RWPE2 (cell line): ENCODE measurements at regions not wholly inside any gene's neighbourhood (a gene's known extent, or its start where the extent isn't known, plus 50 kb on each side); places are given as distances from the start of the nearest gene placed in this dataset.

Experiments
- ATAC-seq: fragments of 200-7000 bp; cut with Tn5 transposase; 3 replicates; pipeline ENCODE4 v1.9.1; 2021; ENCODE audit warnings: low read depth
- DNase-seq: peaks from one replicate; pipeline ENCODE4 v3.0.0-alpha.2; 2020; ENCODE audit warnings: low spot score
- H3K27ac ChIP-seq: fragments of 450-650 bp; 2 replicates; pipeline ENCODE4 v1.5.1; 2017; ENCODE audit warnings: mild to moderate bottlenecking; ENCODE audit not compliant: poor library complexity, severe bottlenecking
- H3K27me3 ChIP-seq: fragments of 250-450 bp; sonication (Bioruptor Pico); 2 replicates; pipeline ENCODE4 v1.5.1; 2021; ENCODE audit warnings: mild to moderate bottlenecking, moderate library complexity; ENCODE audit not compliant: insufficient read depth, poor library complexity, severe bottlenecking
- H3K36me3 ChIP-seq: fragments of 250-450 bp; sonication (Bioruptor Pico); 2 replicates; pipeline ENCODE4 v1.5.1; 2020; ENCODE audit warnings: low read depth, mild to moderate bottlenecking, moderate library complexity
- H3K4me1 ChIP-seq: fragments of 250-450 bp; sonication (Bioruptor Pico); 2 replicates; pipeline ENCODE4 v1.5.1; 2021; ENCODE audit warnings: mild to moderate bottlenecking, moderate library complexity; ENCODE audit not compliant: insufficient read depth, poor library complexity, severe bottlenecking
- H3K4me3 ChIP-seq: fragments of 250-450 bp; sonication (Bioruptor Pico); 2 replicates; pipeline ENCODE4 v1.5.1; 2021; ENCODE audit warnings: mild to moderate bottlenecking, moderate library complexity; ENCODE audit not compliant: severe bottlenecking
- H3K9me3 ChIP-seq: fragments of 250-450 bp; sonication (Bioruptor Pico); 2 replicates; pipeline ENCODE4 v1.5.1; 2021; ENCODE audit warnings: mild to moderate bottlenecking, moderate library complexity; ENCODE audit not compliant: severe bottlenecking
- TF ChIP-seq, protein P1 (sequence below): fragments of 450-650 bp; IDR thresholded peaks from one replicate; pipeline ENCODE4 v1.5.1; 2017; ENCODE audit warnings: mild to moderate bottlenecking, moderate library complexity; ENCODE audit not compliant: poor library complexity, severe bottlenecking

DNA sequence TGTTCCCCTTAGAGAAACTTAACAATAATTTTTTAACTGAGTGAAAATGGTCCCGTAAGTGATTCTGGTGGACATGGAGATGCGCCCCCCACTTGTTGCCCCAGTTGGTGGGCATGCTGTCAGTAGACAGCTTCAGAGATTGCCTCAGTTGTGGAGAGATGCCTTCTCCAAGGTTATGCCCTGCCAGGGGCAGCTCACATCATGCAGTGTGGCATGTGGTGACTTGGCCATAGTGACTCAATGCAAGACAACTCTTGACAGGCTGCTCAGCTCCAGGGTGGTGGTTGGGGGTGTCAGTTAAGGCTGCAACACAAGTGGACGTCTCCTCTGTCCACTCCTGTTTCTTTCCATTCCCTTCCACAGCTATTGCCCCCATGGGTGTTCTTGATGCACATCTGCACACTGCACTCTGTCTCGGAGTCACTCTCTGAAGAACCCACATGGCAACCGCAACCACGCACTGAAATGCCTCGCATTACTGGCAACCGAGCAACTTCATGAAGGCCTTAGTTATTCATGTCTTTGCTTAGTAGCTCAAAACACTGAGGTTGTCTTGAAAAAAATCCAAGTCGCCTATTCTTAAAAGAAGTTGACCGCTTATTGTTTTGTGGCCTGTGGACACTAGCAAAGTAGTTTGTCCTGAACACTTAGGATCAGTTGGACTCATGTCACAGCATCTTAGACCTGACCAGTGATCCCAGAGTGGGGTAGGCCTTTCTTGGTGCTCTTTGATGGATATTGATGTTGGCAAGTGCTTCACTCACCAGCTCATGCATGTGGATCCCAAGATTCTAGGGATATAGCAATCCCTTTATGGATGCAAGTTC lies 54.8 kb upstream of the USP1 start:
- Histone ChIP-seq H3K27me3 (no peaks in the 10 kb centered on the region), H3K36me3 (no peaks in the 10 kb centered on the region), H3K4me1 (peaks cover 10% of the 10 kb centered on the region), H3K4me3 (no peak overlapping the region), H3K9me3 (no peaks in the 10 kb centered on the region), H3K27ac (no peak overlapping the region)
- DNase-seq (no peak), ATAC-seq (no peak)
- TF ChIP-seq, protein P1, sequence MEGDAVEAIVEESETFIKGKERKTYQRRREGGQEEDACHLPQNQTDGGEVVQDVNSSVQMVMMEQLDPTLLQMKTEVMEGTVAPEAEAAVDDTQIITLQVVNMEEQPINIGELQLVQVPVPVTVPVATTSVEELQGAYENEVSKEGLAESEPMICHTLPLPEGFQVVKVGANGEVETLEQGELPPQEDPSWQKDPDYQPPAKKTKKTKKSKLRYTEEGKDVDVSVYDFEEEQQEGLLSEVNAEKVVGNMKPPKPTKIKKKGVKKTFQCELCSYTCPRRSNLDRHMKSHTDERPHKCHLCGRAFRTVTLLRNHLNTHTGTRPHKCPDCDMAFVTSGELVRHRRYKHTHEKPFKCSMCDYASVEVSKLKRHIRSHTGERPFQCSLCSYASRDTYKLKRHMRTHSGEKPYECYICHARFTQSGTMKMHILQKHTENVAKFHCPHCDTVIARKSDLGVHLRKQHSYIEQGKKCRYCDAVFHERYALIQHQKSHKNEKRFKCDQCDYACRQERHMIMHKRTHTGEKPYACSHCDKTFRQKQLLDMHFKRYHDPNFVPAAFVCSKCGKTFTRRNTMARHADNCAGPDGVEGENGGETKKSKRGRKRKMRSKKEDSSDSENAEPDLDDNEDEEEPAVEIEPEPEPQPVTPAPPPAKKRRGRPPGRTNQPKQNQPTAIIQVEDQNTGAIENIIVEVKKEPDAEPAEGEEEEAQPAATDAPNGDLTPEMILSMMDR = no peak

DNA sequence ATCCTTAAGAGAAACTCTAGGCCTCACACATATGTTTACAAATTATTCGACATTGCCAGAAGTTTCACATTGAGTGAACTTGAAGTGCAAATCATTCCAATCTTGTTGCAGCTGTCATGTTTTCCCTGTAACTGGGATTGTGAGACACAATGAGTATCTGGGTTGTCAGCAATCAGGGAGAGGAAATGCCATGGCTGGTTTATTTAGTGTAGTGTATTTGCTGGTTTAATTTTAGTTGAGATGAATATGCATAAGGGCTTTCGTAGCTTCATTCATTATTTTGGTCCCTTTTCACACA lies 54.2 kb upstream of the USP1 start:
- ATAC-seq (no peak), DNase-seq (no peak)
- no peaks in the 10 kb centered on the region for H3K9me3 ChIP-seq
- H3K27ac ChIP-seq = no peak overlapping the region
- no peak overlapping the region for H3K4me3 ChIP-seq
- peaks cover 10% of the 10 kb centered on the region for H3K4me1 ChIP-seq
- TF ChIP-seq, protein P1 = no peak
- H3K27me3 ChIP-seq = no peaks in the 10 kb centered on the region
- H3K36me3 ChIP-seq = no peaks in the 10 kb centered on the region

GRCh38 chr1:62384276-62385005 lies 52.4 kb upstream of the USP1 start:
- peak; percentile 89 for ATAC-seq

GRCh38 chr1:62385923-62386322 lies 50.9 kb upstream of the USP1 start:
- Histone ChIP-seq H3K36me3 (no peaks in the 10 kb centered on the region), H3K9me3 (no peaks in the 10 kb centered on the region), H3K4me1 (peaks cover 10% of the 10 kb centered on the region), H3K4me3 (no peak overlapping the region), H3K27me3 (no peaks in the 10 kb centered on the region), H3K27ac (no peak overlapping the region)
- no peak for ATAC-seq
- no peak for DNase-seq
- TF ChIP-seq, protein P1 = no peak

More at GRCh38 chr1:62384276-62385005, 52.4 kb upstream of the USP1 start:
- H3K27ac ChIP-seq = no peak overlapping the region
- TF ChIP-seq, protein P1 = no peak
- H3K4me3 ChIP-seq = no peak overlapping the region
- H3K4me1 ChIP-seq = peaks cover 10% of the 10 kb centered on the region
- no peak for DNase-seq
- no peaks in the 10 kb centered on the region for H3K36me3 ChIP-seq
- H3K27me3 ChIP-seq = no peaks in the 10 kb centered on the region
- no peaks in the 10 kb centered on the region for H3K9me3 ChIP-seq
